ENCODE measurements at regions not wholly inside any gene's neighbourhood (a gene's known extent, or its start where the extent isn't known, plus 50 kb on each side); places are given as distances from the start of the nearest gene placed in this dataset.

GRCh38 chr9:135006911-135007570, 80.4 kb upstream of the OLFM1 start:
- Histone ChIP-seq H4K8ac (replicated peaks; ENCODE audit: insufficient read length, low read depth, low read length) (no peak overlapping the region), H3K27ac (ENCODE audit: insufficient read length, low read depth, low read length) (no peak overlapping the region), H3K4me2 (ENCODE audit: insufficient read depth, insufficient read length, low read length) (no peak overlapping the region), H2BK12ac (ENCODE audit: insufficient read length, low read depth, low read length) (no peak overlapping the region), H3K79me2 (ENCODE audit: insufficient read depth, low read length) (no peaks in the 10 kb centered on the region), H3K56ac (ENCODE audit: insufficient read length, low read depth, low read length) (no peak overlapping the region), H4K5ac (ENCODE audit: insufficient read length, low read depth, low read length) (no peak overlapping the region), H3K79me1 (ENCODE audit: insufficient read depth, low read depth, low read length, poor library complexity, severe bottlenecking) (no peaks in the 10 kb centered on the region), H3T11ph (ENCODE audit: low read length) (no peak overlapping the region), H3K9ac (ENCODE audit: extremely low read depth, insufficient read length, low read length) (no peak overlapping the region), H2BK5ac (ENCODE audit: insufficient read length, low read length) (no peak overlapping the region), H2AK5ac (ENCODE audit: insufficient read length, low read length) (no peak overlapping the region), H3K4ac (ENCODE audit: low read depth, low read length) (no peak overlapping the region), H2BK20ac (ENCODE audit: low read depth, low read length, poor library complexity, severe bottlenecking) (no peak overlapping the region), H3K9me3 (ENCODE audit: control insufficient read depth, low read depth, low read length) (peaks cover 6% of the 10 kb centered on the region), H3K14ac (ENCODE audit: insufficient read depth, low read length) (no peak overlapping the region), H2AFZ (ENCODE audit: low read length) (no peak overlapping the region), H3K23me2 (ENCODE audit: insufficient read length, low read depth, low read length, poor library complexity, severe bottlenecking) (no peaks in the 10 kb centered on the region), H3K27me3 (ENCODE audit: insufficient read depth, low read length) (no peaks in the 10 kb centered on the region), H3K18ac (ENCODE audit: insufficient read length, low read depth, low read length) (no peak overlapping the region), H4K20me1 (ENCODE audit: control insufficient read depth, insufficient read depth, insufficient read length) (no peaks in the 10 kb centered on the region), H2BK120ac (ENCODE audit: low read depth, low read length, poor library complexity, severe bottlenecking) (no peak overlapping the region), H2BK15ac (ENCODE audit: low read depth, low read length) (no peak overlapping the region), H4K91ac (ENCODE audit: insufficient read length, low read depth, low read length) (no peak overlapping the region), H3K4me1 (ENCODE audit: insufficient read depth, low read length) (no peaks in the 10 kb centered on the region), H3K23ac (ENCODE audit: insufficient read length, low read depth, low read length) (no peak overlapping the region)
- WGBS (ENCODE audit: extremely low coverage, insufficient read length, low lambda C conversion rate): no CpG with 5 or more reads among the region's 19 CpGs
- Mint-ChIP-seq H3K27me3 (ENCODE audit: low read depth) (peaks cover under 1% of the 10 kb centered on the region), H3K4me3 (no peak overlapping the region), H3K36me3 (ENCODE audit: insufficient read depth in 1 of 3, low read depth in 3 of 3) (peaks cover 1 to 8% (median 3%) of the 10 kb centered on the region in 3 experiments; a peak in 6 of 7 replicates), H3K4me1 (peaks cover 0 to 3% of the 10 kb centered on the region in 2 experiments; a peak in 1 of 4 replicates), H3K9me3 (peaks cover 20 to 26% of the 10 kb centered on the region in 2 experiments), H3K27ac (no peak overlapping the region)
- no peak for TF ChIP-seq CTCF (conservative IDR thresholded peaks at IDR 0.05)
- DNase-seq: no peak

All from H9 (cell line).